Memory B cell (primary cell): ENCODE measurements at regions not wholly inside any gene's neighbourhood (a gene's known extent, or its start where the extent isn't known, plus 50 kb on each side); places are given as distances from the start of the nearest gene placed in this dataset.

Source experiments
- ATAC-seq: fragments of 150-1000 bp; cut with Tn5 transposase; 2 replicates; pipeline ENCODE4 v1.10.0; 2021; ENCODE audit warnings: low read depth, mild to moderate bottlenecking, moderate library complexity
- DNase-seq, 2 donors: peaks; one replicate each; pipeline ENCODE4 v3.0.0; 2022; ENCODE audit warnings: low spot score in 2 of 2
- H3K27ac Mint-ChIP-seq: one replicate; pipeline ENCODE4 v1.8.0; 2022; ENCODE audit warnings: mild to moderate bottlenecking, moderate library complexity, mixed read lengths
- H3K27me3 Mint-ChIP-seq: one replicate; pipeline ENCODE4 v1.8.0; 2022; ENCODE audit warnings: mixed read lengths
- H3K36me3 Mint-ChIP-seq: one replicate; pipeline ENCODE4 v1.8.0; 2022; ENCODE audit warnings: mild to moderate bottlenecking, mixed read lengths
- H3K4me1 Mint-ChIP-seq: one replicate; pipeline ENCODE4 v1.8.0; 2022; ENCODE audit warnings: mixed read lengths
- H3K4me3 Mint-ChIP-seq: one replicate; pipeline ENCODE4 v1.8.0; 2022; ENCODE audit warnings: mild to moderate bottlenecking, moderate library complexity, mixed read lengths
- H3K9me3 Mint-ChIP-seq: one replicate; pipeline ENCODE4 v1.8.0; 2022; ENCODE audit warnings: mixed read lengths

GRCh38 chr5:141747152-141748141 lies 65.4 kb upstream of the ARAP3 start:
- Mint-ChIP-seq H3K27ac (peak overlapping the region; percentile 79), H3K27me3 (peaks cover 4% of the 10 kb centered on the region), H3K4me1 (peaks cover 17% of the 10 kb centered on the region), H3K36me3 (no peaks in the 10 kb centered on the region), H3K9me3 (no peaks in the 10 kb centered on the region), H3K4me3 (peak overlapping the region; percentile 35)
- ATAC-seq (peak; percentile 94), DNase-seq (peak; percentile 45 to 62)

GRCh38 chr5:141746395-141746794 lies 64.4 kb upstream of the ARAP3 start:
- Mint-ChIP-seq H3K36me3 (no peaks in the 10 kb centered on the region), H3K27me3 (peaks cover 5% of the 10 kb centered on the region), H3K4me1 (peaks cover 17% of the 10 kb centered on the region), H3K9me3 (no peaks in the 10 kb centered on the region), H3K4me3 (no peak overlapping the region), H3K27ac (peak overlapping the region; percentile 56)
- no peak for DNase-seq
- no peak for ATAC-seq

GRCh38 chr5:141745390-141745789 lies 63.4 kb upstream of the ARAP3 start:
- DNase-seq (no peak), ATAC-seq (no peak)
- Mint-ChIP-seq H3K36me3 (no peaks in the 10 kb centered on the region), H3K27ac (no peak overlapping the region), H3K9me3 (no peaks in the 10 kb centered on the region), H3K4me3 (no peak overlapping the region), H3K27me3 (peaks cover 8% of the 10 kb centered on the region), H3K4me1 (peaks cover 17% of the 10 kb centered on the region)

GRCh38 chr5:141743866-141744272 lies 61.8 kb upstream of the ARAP3 start:
- H3K36me3 Mint-ChIP-seq = no peaks in the 10 kb centered on the region
- no peak overlapping the region for H3K4me3 Mint-ChIP-seq
- peaks cover 17% of the 10 kb centered on the region for H3K4me1 Mint-ChIP-seq
- ATAC-seq = no peak
- H3K27me3 Mint-ChIP-seq = peaks cover 9% of the 10 kb centered on the region
- DNase-seq = no peak
- H3K9me3 Mint-ChIP-seq = no peaks in the 10 kb centered on the region
- H3K27ac Mint-ChIP-seq = no peak overlapping the region

GRCh38 chr5:141742866-141743851 lies 61.1 kb upstream of the ARAP3 start:
- DNase-seq (no peak), ATAC-seq (no peak)
- H3K27me3 Mint-ChIP-seq = peaks cover 11% of the 10 kb centered on the region
- H3K27ac Mint-ChIP-seq = no peak overlapping the region
- no peaks in the 10 kb centered on the region for H3K9me3 Mint-ChIP-seq
- no peaks in the 10 kb centered on the region for H3K36me3 Mint-ChIP-seq
- no peak overlapping the region for H3K4me3 Mint-ChIP-seq
- H3K4me1 Mint-ChIP-seq = peaks cover 15% of the 10 kb centered on the region

- Mint-ChIP-seq H3K27ac (no peak overlapping the region), H3K9me3 (no peaks in the 10 kb centered on the region), H3K4me1 (peaks cover 9% of the 10 kb centered on the region), H3K4me3 (no peak overlapping the region), H3K36me3 (no peaks in the 10 kb centered on the region), H3K27me3 (peaks cover 14% of the 10 kb centered on the region)
- no peak for DNase-seq
- ATAC-seq = no peak
These were observed 60.1 kb upstream of the ARAP3 start for GRCh38 chr5:141742144-141742543.

GRCh38 chr5:141740885-141741284 lies 58.9 kb upstream of the ARAP3 start:
- Mint-ChIP-seq H3K27me3 (peaks cover 22% of the 10 kb centered on the region), H3K4me3 (no peak overlapping the region), H3K4me1 (peaks cover 2% of the 10 kb centered on the region), H3K9me3 (no peaks in the 10 kb centered on the region), H3K36me3 (peaks cover 1% of the 10 kb centered on the region), H3K27ac (no peak overlapping the region)
- DNase-seq = no peak
- ATAC-seq = no peak

GRCh38 chr5:141737535-141737934 lies 55.5 kb upstream of the ARAP3 start:
- no peak for DNase-seq
- no peak for ATAC-seq
- Mint-ChIP-seq H3K36me3 (peaks cover 1% of the 10 kb centered on the region), H3K27me3 (peaks cover 30% of the 10 kb centered on the region), H3K9me3 (no peaks in the 10 kb centered on the region), H3K27ac (no peak overlapping the region), H3K4me3 (no peak overlapping the region), H3K4me1 (peaks cover 6% of the 10 kb centered on the region)

GRCh38 chr5:141735823-141736222 lies 53.8 kb upstream of the ARAP3 start:
- no peak overlapping the region for H3K27ac Mint-ChIP-seq
- no peak for DNase-seq
- peaks cover 6% of the 10 kb centered on the region for H3K4me1 Mint-ChIP-seq
- H3K9me3 Mint-ChIP-seq = no peaks in the 10 kb centered on the region
- no peak for ATAC-seq
- peaks cover 28% of the 10 kb centered on the region for H3K27me3 Mint-ChIP-seq
- H3K36me3 Mint-ChIP-seq = peaks cover 1% of the 10 kb centered on the region
- H3K4me3 Mint-ChIP-seq = no peak overlapping the region

- H3K27ac Mint-ChIP-seq = no peak overlapping the region
- peaks cover 26% of the 10 kb centered on the region for H3K27me3 Mint-ChIP-seq
- H3K4me1 Mint-ChIP-seq = peaks cover 6% of the 10 kb centered on the region
- no peaks in the 10 kb centered on the region for H3K9me3 Mint-ChIP-seq
- peak; percentile 24 for ATAC-seq
- DNase-seq = no peak
- H3K4me3 Mint-ChIP-seq = no peak overlapping the region
- peaks cover 1% of the 10 kb centered on the region for H3K36me3 Mint-ChIP-seq
These were observed 52.6 kb upstream of the ARAP3 start for GRCh38 chr5:141734501-141735229.

GRCh38 chr5:141733198-141733597 lies 51.2 kb upstream of the ARAP3 start:
- no peak overlapping the region for H3K27ac Mint-ChIP-seq
- H3K9me3 Mint-ChIP-seq = no peaks in the 10 kb centered on the region
- H3K36me3 Mint-ChIP-seq = peaks cover 1% of the 10 kb centered on the region
- ATAC-seq (no peak), DNase-seq (no peak)
- peaks cover 23% of the 10 kb centered on the region for H3K27me3 Mint-ChIP-seq
- H3K4me1 Mint-ChIP-seq = peaks cover 6% of the 10 kb centered on the region
- H3K4me3 Mint-ChIP-seq = no peak overlapping the region

- Mint-ChIP-seq H3K36me3 (peaks cover 1% of the 10 kb centered on the region), H3K9me3 (no peaks in the 10 kb centered on the region), H3K4me3 (no peak overlapping the region), H3K4me1 (peaks cover 6% of the 10 kb centered on the region), H3K27ac (no peak overlapping the region), H3K27me3 (peaks cover 20% of the 10 kb centered on the region)
- DNase-seq = no peak
- no peak for ATAC-seq
These were observed 50.4 kb upstream of the ARAP3 start for GRCh38 chr5:141732417-141732816.
